Astrocyte (in vitro differentiated cells and primary cell): ENCODE measurements at regions not wholly inside any gene's neighbourhood (a gene's known extent, or its start where the extent isn't known, plus 50 kb on each side); places are given as distances from the start of the nearest gene placed in this dataset.

Source experiments
- DNase-seq: peaks from one replicate; pipeline ENCODE4 v3.0.0-alpha.2; 2010; ENCODE audit warnings: low read depth
- FAIRE-seq: peaks from 2 replicates; lab custom pipeline; 2011; peaks lifted over from hg19 to GRCh38; lab: Jason Lieb, UNC
- H2AFZ ChIP-seq: 2 replicates; pipeline ENCODE4 v1.6.0; 2012; ENCODE audit warnings: low read depth, low read length, inconsistent platforms
- H3K27ac ChIP-seq: 2 replicates; pipeline ENCODE4 v1.5.1; 2011; ENCODE audit warnings: low read depth, low read length, inconsistent platforms
- H3K27me3 ChIP-seq: 2 replicates; pipeline ENCODE4 v1.6.0; 2011; ENCODE audit warnings: low read length, inconsistent platforms; ENCODE audit not compliant: insufficient read depth
- H3K36me3 ChIP-seq: 2 replicates; pipeline ENCODE4 v1.5.1; 2011; ENCODE audit warnings: low read length, inconsistent platforms; ENCODE audit not compliant: insufficient read depth
- H3K4me1 ChIP-seq: 2 replicates; pipeline ENCODE4 v1.5.1; 2011; ENCODE audit warnings: low read length, inconsistent platforms; ENCODE audit not compliant: insufficient read depth
- H3K4me2 ChIP-seq: 2 replicates; pipeline ENCODE4 v1.6.0; 2012; ENCODE audit warnings: low read length, inconsistent platforms
- H3K4me3 ChIP-seq: 2 replicates; pipeline ENCODE4 v1.5.1; 2011; ENCODE audit warnings: low read depth, mild to moderate bottlenecking, low read length, inconsistent platforms; ENCODE audit not compliant: insufficient read depth
- H3K79me2 ChIP-seq: 2 replicates; pipeline ENCODE4 v1.6.0; 2012; ENCODE audit warnings: mild to moderate bottlenecking, low read length, inconsistent platforms; ENCODE audit not compliant: insufficient read depth
- H3K9ac ChIP-seq: 2 replicates; pipeline ENCODE4 v1.6.0; 2012; ENCODE audit warnings: mild to moderate bottlenecking, low read length, inconsistent platforms
- H3K9me3 ChIP-seq: 2 replicates; pipeline ENCODE4 v1.5.1; 2012; ENCODE audit warnings: low read depth, mild to moderate bottlenecking, low read length, inconsistent platforms; ENCODE audit not compliant: insufficient read depth
- H4K20me1 ChIP-seq: 2 replicates; pipeline ENCODE4 v1.6.0; 2012; ENCODE audit warnings: low read length, inconsistent platforms; ENCODE audit not compliant: insufficient read depth
- H3K27ac Mint-ChIP-seq: one replicate; pipeline ENCODE4 v1.8.0; 2021; ENCODE audit warnings: mild to moderate bottlenecking, mixed read lengths; ENCODE audit not compliant: unreplicated experiment
- H3K27me3 Mint-ChIP-seq: one replicate; pipeline ENCODE4 v1.8.0; 2021; ENCODE audit warnings: low read depth, mixed read lengths; ENCODE audit not compliant: unreplicated experiment
- H3K36me3 Mint-ChIP-seq: one replicate; pipeline ENCODE4 v1.8.0; 2021; ENCODE audit warnings: low read depth, mixed read lengths; ENCODE audit not compliant: unreplicated experiment
- H3K4me1 Mint-ChIP-seq: one replicate; pipeline ENCODE4 v1.8.0; 2021; ENCODE audit warnings: low read depth, mixed read lengths; ENCODE audit not compliant: unreplicated experiment
- H3K4me3 Mint-ChIP-seq: one replicate; pipeline ENCODE4 v1.8.0; 2021; ENCODE audit warnings: mild to moderate bottlenecking, moderate library complexity, mixed read lengths; ENCODE audit not compliant: unreplicated experiment
- H3K9me3 Mint-ChIP-seq: one replicate; pipeline ENCODE4 v1.8.0; 2021; ENCODE audit warnings: mild to moderate bottlenecking, mixed read lengths; ENCODE audit not compliant: unreplicated experiment
- EZH2 ChIP-seq: IDR thresholded peaks from 2 replicates; pipeline ENCODE4 v1.6.1; 2012; ENCODE audit warnings: mild to moderate bottlenecking, low read length, inconsistent platforms; ENCODE audit not compliant: insufficient read depth
- TF ChIP-seq, protein P1 (sequence below): IDR thresholded peaks from 2 replicates; pipeline ENCODE4 v1.5.1; 2011; ENCODE audit warnings: low read depth, mild to moderate bottlenecking, inconsistent platforms, low read length, moderate library complexity; ENCODE audit not compliant: insufficient read depth

DNA sequence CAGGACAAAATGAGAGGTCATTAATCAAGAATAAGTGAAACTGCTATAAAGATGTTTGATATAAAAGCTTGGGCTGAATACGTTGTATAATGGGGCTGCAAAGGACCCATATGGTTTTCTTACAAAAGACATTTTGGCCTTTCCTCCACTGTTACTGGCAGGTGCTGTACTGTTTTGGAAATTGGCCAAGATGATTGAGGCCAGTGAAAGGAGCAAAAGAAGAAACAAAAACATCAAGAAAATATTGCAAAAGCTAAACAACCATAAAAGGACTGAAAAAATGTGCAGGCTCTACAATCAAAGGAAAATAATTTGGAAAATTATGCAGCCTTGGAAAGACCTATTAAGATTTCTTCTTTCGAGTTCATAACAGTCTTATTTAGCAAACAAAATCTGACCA lies 222.2 kb upstream of the PPP1R2C start:
- H3K9ac ChIP-seq = no peak overlapping the region
- H3K4me2 ChIP-seq = no peak overlapping the region
- H3K9me3 ChIP-seq = no peaks in the 10 kb centered on the region
- Mint-ChIP-seq H3K4me3 (no peak overlapping the region), H3K9me3 (no peaks in the 10 kb centered on the region), H3K4me1 (no peaks in the 10 kb centered on the region), H3K27me3 (no peaks in the 10 kb centered on the region), H3K36me3 (no peaks in the 10 kb centered on the region), H3K27ac (no peak overlapping the region)
- no peaks in the 10 kb centered on the region for H3K4me1 ChIP-seq
- no peak overlapping the region for H3K4me3 ChIP-seq
- H3K27me3 ChIP-seq = no peaks in the 10 kb centered on the region
- no peak overlapping the region for H3K27ac ChIP-seq
- H4K20me1 ChIP-seq = no peaks in the 10 kb centered on the region
- H2AFZ ChIP-seq = no peak overlapping the region
- no peak for FAIRE-seq
- no peaks in the 10 kb centered on the region for H3K36me3 ChIP-seq
- TF ChIP-seq, protein P1, sequence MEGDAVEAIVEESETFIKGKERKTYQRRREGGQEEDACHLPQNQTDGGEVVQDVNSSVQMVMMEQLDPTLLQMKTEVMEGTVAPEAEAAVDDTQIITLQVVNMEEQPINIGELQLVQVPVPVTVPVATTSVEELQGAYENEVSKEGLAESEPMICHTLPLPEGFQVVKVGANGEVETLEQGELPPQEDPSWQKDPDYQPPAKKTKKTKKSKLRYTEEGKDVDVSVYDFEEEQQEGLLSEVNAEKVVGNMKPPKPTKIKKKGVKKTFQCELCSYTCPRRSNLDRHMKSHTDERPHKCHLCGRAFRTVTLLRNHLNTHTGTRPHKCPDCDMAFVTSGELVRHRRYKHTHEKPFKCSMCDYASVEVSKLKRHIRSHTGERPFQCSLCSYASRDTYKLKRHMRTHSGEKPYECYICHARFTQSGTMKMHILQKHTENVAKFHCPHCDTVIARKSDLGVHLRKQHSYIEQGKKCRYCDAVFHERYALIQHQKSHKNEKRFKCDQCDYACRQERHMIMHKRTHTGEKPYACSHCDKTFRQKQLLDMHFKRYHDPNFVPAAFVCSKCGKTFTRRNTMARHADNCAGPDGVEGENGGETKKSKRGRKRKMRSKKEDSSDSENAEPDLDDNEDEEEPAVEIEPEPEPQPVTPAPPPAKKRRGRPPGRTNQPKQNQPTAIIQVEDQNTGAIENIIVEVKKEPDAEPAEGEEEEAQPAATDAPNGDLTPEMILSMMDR = no peak
- TF ChIP-seq EZH2 = no peak
- no peaks in the 10 kb centered on the region for H3K79me2 ChIP-seq
- DNase-seq = no peak

- H3K4me1 ChIP-seq = no peaks in the 10 kb centered on the region
- no peak overlapping the region for H2AFZ ChIP-seq
- no peak overlapping the region for H3K4me2 ChIP-seq
- no peaks in the 10 kb centered on the region for H3K36me3 Mint-ChIP-seq
- H3K79me2 ChIP-seq = no peaks in the 10 kb centered on the region
- no peak overlapping the region for H3K27ac Mint-ChIP-seq
- H3K4me1 Mint-ChIP-seq = no peaks in the 10 kb centered on the region
- TF ChIP-seq, protein P1 = no peak
- no peak for TF ChIP-seq EZH2
- H3K27me3 Mint-ChIP-seq = no peaks in the 10 kb centered on the region
- no peaks in the 10 kb centered on the region for H3K9me3 Mint-ChIP-seq
- FAIRE-seq = peak; percentile 80
- no peak overlapping the region for H3K4me3 Mint-ChIP-seq
- H3K27me3 ChIP-seq = no peaks in the 10 kb centered on the region
- no peaks in the 10 kb centered on the region for H3K9me3 ChIP-seq
- no peak overlapping the region for H3K9ac ChIP-seq
- no peak overlapping the region for H3K4me3 ChIP-seq
- H3K36me3 ChIP-seq = no peaks in the 10 kb centered on the region
- no peak for DNase-seq
- no peaks in the 10 kb centered on the region for H4K20me1 ChIP-seq
- H3K27ac ChIP-seq = no peak overlapping the region
Observed at GRCh38 chrX:43002526-43003203, 224.7 kb upstream of the PPP1R2C start.

GRCh38 chrX:43003204-43003565 lies 225.2 kb upstream of the PPP1R2C start:
- H3K79me2 ChIP-seq = no peaks in the 10 kb centered on the region
- Mint-ChIP-seq H3K27ac (no peak overlapping the region), H3K4me3 (no peak overlapping the region), H3K27me3 (no peaks in the 10 kb centered on the region), H3K4me1 (no peaks in the 10 kb centered on the region), H3K9me3 (no peaks in the 10 kb centered on the region), H3K36me3 (no peaks in the 10 kb centered on the region)
- peak; percentile 47 for FAIRE-seq
- H3K9ac ChIP-seq = no peak overlapping the region
- no peak overlapping the region for H3K27ac ChIP-seq
- no peak overlapping the region for H3K4me2 ChIP-seq
- H3K4me1 ChIP-seq = no peaks in the 10 kb centered on the region
- no peaks in the 10 kb centered on the region for H4K20me1 ChIP-seq
- no peak overlapping the region for H3K4me3 ChIP-seq
- no peaks in the 10 kb centered on the region for H3K27me3 ChIP-seq
- no peak for DNase-seq
- no peaks in the 10 kb centered on the region for H3K36me3 ChIP-seq
- TF ChIP-seq, protein P1 = no peak
- TF ChIP-seq EZH2 = no peak
- H2AFZ ChIP-seq = no peak overlapping the region
- H3K9me3 ChIP-seq = no peaks in the 10 kb centered on the region
